ENCODE measurements at regions not wholly inside any gene's neighbourhood (a gene's known extent, or its start where the extent isn't known, plus 50 kb on each side); places are given as distances from the start of the nearest gene placed in this dataset.

- Histone ChIP-seq H3F3A (ENCODE audit: insufficient read depth, low read length, poor library complexity, severe bottlenecking) (no peaks in the 10 kb centered on the region), H3K36me3 (ENCODE audit: insufficient read depth, low read length) (no peaks in the 10 kb centered on the region), H3K9me3 (ENCODE audit: low read length) (no peaks in the 10 kb centered on the region), H2AFZ (ENCODE audit: low read depth, low read length) (no peak overlapping the region), H3K4me3 (ENCODE audit: low read length) (no peak overlapping the region), H3K4me2 (ENCODE audit: low read length) (no peak overlapping the region), H3K79me2 (replicated peaks; ENCODE audit: insufficient read depth, low read length) (no peaks in the 10 kb centered on the region), H3K27me3 (ENCODE audit: insufficient read depth, low read depth, low read length) (no peaks in the 10 kb centered on the region), H3K27ac (ENCODE audit: low read length) (no peak overlapping the region), H3K9me2 (ENCODE audit: insufficient read depth, low read length) (no peaks in the 10 kb centered on the region), H3K9ac (ENCODE audit: low read length) (no peak overlapping the region), H4K20me1 (ENCODE audit: insufficient read depth) (no peaks in the 10 kb centered on the region)
- no peak for TF ChIP-seq EP300 (conservative IDR thresholded peaks at IDR 0.05; ENCODE audit: poor library complexity, severe bottlenecking)
- no peak for TF ChIP-seq SMC3 (conservative IDR thresholded peaks at IDR 0.05; ENCODE audit: poor library complexity)
- no peak for TF ChIP-seq RAD21 (conservative IDR thresholded peaks at IDR 0.05)
- no peak for TF ChIP-seq TAF1 (IDR thresholded peaks at IDR 0.05; ENCODE audit: low read depth)
- no peak for TF ChIP-seq CTCF (IDR thresholded peaks at IDR 0.05; ENCODE audit: poor library complexity, severe bottlenecking)
- no peak for TF ChIP-seq POLR2AphosphoS5 (IDR thresholded peaks at IDR 0.05)
- no peak for TF ChIP-seq EZH2 (IDR thresholded peaks at IDR 0.05; ENCODE audit: borderline replicate concordance, insufficient read depth, low read length, poor library complexity, severe bottlenecking)
- no peak for TF ChIP-seq REST (IDR thresholded peaks at IDR 0.05; ENCODE audit: borderline replicate concordance)
- TF ChIP-seq MXI1 (conservative IDR thresholded peaks at IDR 0.05; ENCODE audit: poor library complexity, severe bottlenecking): no peak
These were observed 571.4 kb downstream of the PTPRU start for GRCh38 chr1:29807689-29808088.

GRCh38 chr1:29806646-29807319 lies 570.5 kb downstream of the PTPRU start:
- Histone ChIP-seq H3K36me3 (ENCODE audit: insufficient read depth, low read length) (no peaks in the 10 kb centered on the region), H3K79me2 (replicated peaks; ENCODE audit: insufficient read depth, low read length) (no peaks in the 10 kb centered on the region), H3K9me2 (ENCODE audit: insufficient read depth, low read length) (no peaks in the 10 kb centered on the region), H4K20me1 (ENCODE audit: insufficient read depth) (no peaks in the 10 kb centered on the region), H3F3A (ENCODE audit: insufficient read depth, low read length, poor library complexity, severe bottlenecking) (no peaks in the 10 kb centered on the region), H3K9me3 (ENCODE audit: low read length) (no peaks in the 10 kb centered on the region), H3K4me3 (ENCODE audit: low read length) (no peak overlapping the region), H3K27me3 (ENCODE audit: insufficient read depth, low read depth, low read length) (no peaks in the 10 kb centered on the region), H3K4me2 (ENCODE audit: low read length) (no peak overlapping the region), H2AFZ (ENCODE audit: low read depth, low read length) (no peak overlapping the region), H3K9ac (ENCODE audit: low read length) (no peak overlapping the region), H3K27ac (ENCODE audit: low read length) (no peak overlapping the region)
- no peak for TF ChIP-seq EZH2 (IDR thresholded peaks at IDR 0.05; ENCODE audit: borderline replicate concordance, insufficient read depth, low read length, poor library complexity, severe bottlenecking)
- no peak for TF ChIP-seq CTCF (IDR thresholded peaks at IDR 0.05; ENCODE audit: poor library complexity, severe bottlenecking)
- TF ChIP-seq RAD21 (conservative IDR thresholded peaks at IDR 0.05): no peak
- no peak for TF ChIP-seq EP300 (conservative IDR thresholded peaks at IDR 0.05; ENCODE audit: poor library complexity, severe bottlenecking)
- TF ChIP-seq POLR2AphosphoS5 (IDR thresholded peaks at IDR 0.05): no peak
- TF ChIP-seq REST (IDR thresholded peaks at IDR 0.05; ENCODE audit: borderline replicate concordance): no peak
- no peak for TF ChIP-seq SMC3 (conservative IDR thresholded peaks at IDR 0.05; ENCODE audit: poor library complexity)
- TF ChIP-seq MXI1 (conservative IDR thresholded peaks at IDR 0.05; ENCODE audit: poor library complexity, severe bottlenecking): no peak
- TF ChIP-seq TAF1 (IDR thresholded peaks at IDR 0.05; ENCODE audit: low read depth): no peak

Measured in neural cell (in vitro differentiated cells).